Activated gamma-delta T cell treated with Interleukin-2 at 50 U/mL for 16 hours (primary cell): ENCODE measurements at regions not wholly inside any gene's neighbourhood (a gene's known extent, or its start where the extent isn't known, plus 50 kb on each side); places are given as distances from the start of the nearest gene placed in this dataset.

ENCODE experiments used
- DNase-seq: peaks from one replicate; pipeline ENCODE4 v3.0.0-alpha.2; 2020

- no peak for DNase-seq
These were observed 1078.1 kb upstream of the IGFBP7 start for GRCh38 chr4:58188316-58188715.

GRCh38 chr4:58175024-58175423 is 1064.8 kb upstream of the IGFBP7 start:
- no peak for DNase-seq

- no peak for DNase-seq
These were observed 1056.3 kb upstream of the IGFBP7 start for GRCh38 chr4:58166490-58166889.

GRCh38 chr4:58163156-58163555 is 1053.0 kb upstream of the IGFBP7 start:
- DNase-seq, result no peak

GRCh38 chr4:58149404-58150085 is 1039.4 kb upstream of the IGFBP7 start:
- no peak for DNase-seq

- no peak for DNase-seq
These were observed 1034.5 kb upstream of the IGFBP7 start for GRCh38 chr4:58144721-58145120.

- no peak for DNase-seq
These were observed 1028.8 kb upstream of the IGFBP7 start for GRCh38 chr4:58138786-58139668.

GRCh38 chr4:58136604-58137003 is 1026.4 kb upstream of the IGFBP7 start:
- DNase-seq, result no peak

GRCh38 chr4:58127680-58128079 is 1017.5 kb upstream of the IGFBP7 start:
- DNase-seq, result no peak

GRCh38 chr4:58119298-58119697 is 1009.1 kb upstream of the IGFBP7 start:
- DNase-seq, result no peak

GRCh38 chr4:58113126-58113525 is 1002.9 kb upstream of the IGFBP7 start:
- no peak for DNase-seq

- no peak for DNase-seq
These were observed 1001.6 kb upstream of the IGFBP7 start for GRCh38 chr4:58111818-58112217.

GRCh38 chr4:58093352-58093751 is 983.2 kb upstream of the IGFBP7 start:
- no peak for DNase-seq

- no peak for DNase-seq
These were observed 980.4 kb upstream of the IGFBP7 start for GRCh38 chr4:58090539-58090938.

GRCh38 chr4:58081356-58081755 is 971.2 kb upstream of the IGFBP7 start:
- DNase-seq, result no peak

GRCh38 chr4:58075724-58076123 is 965.5 kb upstream of the IGFBP7 start:
- DNase-seq, result no peak

GRCh38 chr4:58074382-58074781 is 964.2 kb upstream of the IGFBP7 start:
- no peak for DNase-seq

- no peak for DNase-seq
These were observed 960.5 kb upstream of the IGFBP7 start for GRCh38 chr4:58070726-58071125.

- no peak for DNase-seq
These were observed 954.5 kb upstream of the IGFBP7 start for GRCh38 chr4:58064653-58065052.

- no peak for DNase-seq
These were observed 953.4 kb upstream of the IGFBP7 start for GRCh38 chr4:58063404-58064160.

GRCh38 chr4:58061967-58062366 is 951.8 kb upstream of the IGFBP7 start:
- no peak for DNase-seq

- no peak for DNase-seq
These were observed 940.3 kb upstream of the IGFBP7 start for GRCh38 chr4:58050439-58050838.

GRCh38 chr4:58048491-58048890 is 938.3 kb upstream of the IGFBP7 start:
- DNase-seq, result no peak

GRCh38 chr4:58042176-58042575 is 932.0 kb upstream of the IGFBP7 start:
- DNase-seq, result no peak
